ENCODE measurements at regions not wholly inside any gene's neighbourhood (a gene's known extent, or its start where the extent isn't known, plus 50 kb on each side); places are given as distances from the start of the nearest gene placed in this dataset.
A peak's percentile ranks its signal among the peaks of the same experiment; 100 is the strongest.

DNA sequence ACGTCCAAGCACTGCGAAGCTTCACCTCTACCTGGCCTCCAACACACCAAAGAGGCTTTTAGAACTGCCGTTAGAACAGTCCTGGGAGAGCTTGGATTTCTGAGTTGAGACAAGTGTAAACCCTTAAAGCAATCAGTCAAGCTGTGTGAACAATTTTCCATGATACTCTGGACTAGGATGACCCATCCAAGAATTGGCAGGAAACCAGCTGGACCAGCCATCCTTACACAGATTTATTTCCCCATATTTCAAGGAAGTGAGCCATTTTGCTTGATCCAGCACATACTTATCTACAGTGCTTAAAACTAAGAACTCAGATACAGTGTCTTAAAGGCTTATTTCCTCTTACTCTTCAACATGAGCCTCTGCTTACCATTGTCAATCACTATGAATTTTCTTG lies 340.7 kb upstream of the HS3ST1 start:
- Histone ChIP-seq H3K27me3 (ENCODE audit: insufficient read depth, poor library complexity, severe bottlenecking) (no peaks in the 10 kb centered on the region), H3K9me3 (ENCODE audit: severe bottlenecking) (no peaks in the 10 kb centered on the region), H3K27ac (ENCODE audit: poor library complexity, severe bottlenecking) (no peak overlapping the region), H3K36me3 (ENCODE audit: low read depth) (no peaks in the 10 kb centered on the region), H3K4me3 (ENCODE audit: severe bottlenecking) (no peak overlapping the region), H3K4me1 (ENCODE audit: insufficient read depth, poor library complexity, severe bottlenecking) (no peaks in the 10 kb centered on the region)
- no peak for ATAC-seq (ENCODE audit: low read depth)
- no peak for TF ChIP-seq CTCF (IDR thresholded peaks at IDR 0.05; ENCODE audit: poor library complexity, severe bottlenecking)
- no peak for DNase-seq (ENCODE audit: low spot score)

DNA sequence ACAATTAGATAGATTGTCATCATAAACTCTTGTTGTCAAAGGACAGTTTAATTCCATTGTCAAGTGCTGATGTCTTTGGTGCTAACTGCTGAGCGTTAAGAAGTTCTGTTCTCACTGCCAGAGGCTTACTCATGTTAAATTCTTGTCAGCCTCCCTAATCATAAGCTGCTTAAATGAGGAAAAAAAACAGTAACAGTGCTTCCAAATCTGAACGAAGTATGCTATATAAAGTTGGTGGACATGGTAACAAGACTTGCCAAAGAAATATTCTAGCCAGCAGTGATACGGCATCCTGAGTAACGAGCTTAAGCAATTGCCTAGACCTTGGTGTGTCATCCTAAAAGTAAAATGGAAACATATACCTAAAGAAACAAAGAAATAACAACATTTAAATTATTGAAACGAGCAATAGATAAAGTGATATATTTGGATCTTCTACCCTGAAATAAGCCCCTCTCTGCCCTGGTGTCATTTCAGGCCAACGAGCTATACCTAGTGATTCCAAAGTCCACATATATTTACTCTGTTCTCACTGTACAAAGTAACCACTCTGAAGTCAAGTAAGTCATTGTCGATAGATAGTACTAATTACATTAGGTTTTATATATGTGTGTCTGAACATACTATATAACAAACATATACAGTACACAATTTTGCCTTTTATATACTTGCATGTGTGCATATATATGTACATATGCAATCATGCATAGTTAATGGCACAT lies 339.7 kb upstream of the HS3ST1 start:
- Histone ChIP-seq H3K4me1 (ENCODE audit: insufficient read depth, poor library complexity, severe bottlenecking) (no peaks in the 10 kb centered on the region), H3K27me3 (ENCODE audit: insufficient read depth, poor library complexity, severe bottlenecking) (no peaks in the 10 kb centered on the region), H3K4me3 (ENCODE audit: severe bottlenecking) (no peak overlapping the region), H3K36me3 (ENCODE audit: low read depth) (no peaks in the 10 kb centered on the region), H3K9me3 (ENCODE audit: severe bottlenecking) (no peaks in the 10 kb centered on the region), H3K27ac (ENCODE audit: poor library complexity, severe bottlenecking) (no peak overlapping the region)
- DNase-seq (ENCODE audit: low spot score) (no peak), ATAC-seq (ENCODE audit: low read depth) (no peak)
- TF ChIP-seq CTCF (IDR thresholded peaks at IDR 0.05; ENCODE audit: poor library complexity, severe bottlenecking) = no peak

DNA sequence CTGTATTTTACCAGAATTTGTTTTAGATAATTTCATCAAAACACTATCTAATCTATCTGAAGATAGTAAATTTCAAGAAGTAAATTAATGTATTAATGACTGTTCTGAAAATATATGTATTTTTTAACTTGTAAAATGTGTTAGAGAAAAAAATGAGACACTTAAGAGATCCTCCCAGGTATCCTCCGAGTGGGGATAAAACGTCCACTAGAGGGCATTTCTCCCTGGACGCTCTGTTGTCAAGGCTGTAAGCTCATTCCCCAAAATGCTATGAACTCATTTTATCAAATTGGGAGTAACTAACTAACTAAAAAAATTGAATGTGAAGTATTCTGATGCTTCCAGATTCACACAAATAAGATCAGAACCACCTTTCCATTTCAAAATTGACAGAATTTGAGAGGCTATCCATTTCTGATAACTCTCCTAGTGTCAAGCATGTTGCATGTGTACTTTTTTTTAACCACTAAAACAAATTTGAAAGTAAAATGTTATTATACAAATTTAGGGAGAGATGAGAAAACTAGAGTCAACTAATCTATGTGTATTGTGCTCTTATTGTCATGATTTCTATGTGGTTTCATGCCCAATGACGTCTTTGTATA lies 337.3 kb upstream of the HS3ST1 start:
- Histone ChIP-seq H3K9me3 (ENCODE audit: severe bottlenecking) (no peaks in the 10 kb centered on the region), H3K27ac (ENCODE audit: poor library complexity, severe bottlenecking) (no peak overlapping the region), H3K27me3 (ENCODE audit: insufficient read depth, poor library complexity, severe bottlenecking) (no peaks in the 10 kb centered on the region), H3K4me1 (ENCODE audit: insufficient read depth, poor library complexity, severe bottlenecking) (no peaks in the 10 kb centered on the region), H3K36me3 (ENCODE audit: low read depth) (no peaks in the 10 kb centered on the region), H3K4me3 (ENCODE audit: severe bottlenecking) (no peak overlapping the region)
- TF ChIP-seq CTCF (IDR thresholded peaks at IDR 0.05; ENCODE audit: poor library complexity, severe bottlenecking) = peak; percentile 91
- no peak for DNase-seq (ENCODE audit: low spot score)
- ATAC-seq (ENCODE audit: low read depth) = peak; percentile 79

GRCh38 chr4:11748164-11748872 lies 319.6 kb upstream of the HS3ST1 start:
- Histone ChIP-seq H3K27me3 (ENCODE audit: insufficient read depth, poor library complexity, severe bottlenecking) (no peaks in the 10 kb centered on the region), H3K4me3 (ENCODE audit: severe bottlenecking) (no peak overlapping the region), H3K36me3 (ENCODE audit: low read depth) (no peaks in the 10 kb centered on the region), H3K9me3 (ENCODE audit: severe bottlenecking) (no peaks in the 10 kb centered on the region), H3K4me1 (ENCODE audit: insufficient read depth, poor library complexity, severe bottlenecking) (peaks cover 20% of the 10 kb centered on the region), H3K27ac (ENCODE audit: poor library complexity, severe bottlenecking) (peak overlapping the region; percentile 88)
- TF ChIP-seq CTCF (IDR thresholded peaks at IDR 0.05; ENCODE audit: poor library complexity, severe bottlenecking) = no peak
- no peak for DNase-seq (ENCODE audit: low spot score)
- ATAC-seq (ENCODE audit: low read depth) = peak; percentile 99

All from RWPE2 (cell line).